Smooth muscle cell (in vitro differentiated cells): ENCODE measurements at regions not wholly inside any gene's neighbourhood (a gene's known extent, or its start where the extent isn't known, plus 50 kb on each side); places are given as distances from the start of the nearest gene placed in this dataset.

Experiments
- DNase-seq: peaks from one replicate; lab custom pipeline; 2025; ENCODE audit not compliant: unreplicated experiment; lab: John Stamatoyannopoulos, UW
- H2AFZ ChIP-seq: fragments of 200-600 bp; sonication (generic); 2 replicates; pipeline ENCODE4 v1.6.0; 2016; ENCODE audit warnings: antibody characterized with exemption, low read depth, mild to moderate bottlenecking
- H3F3A ChIP-seq: fragments of 200-600 bp; sonication (generic); 2 replicates; pipeline ENCODE4 v1.6.0; 2017; ENCODE audit warnings: antibody characterized with exemption, low read depth
- H3K27ac ChIP-seq: fragments of 200-600 bp; sonication (generic); 2 replicates; pipeline ENCODE4 v1.5.1; 2016; ENCODE audit warnings: low read depth, mild to moderate bottlenecking
- H3K27me3 ChIP-seq: fragments of 200-600 bp; sonication (generic); 2 replicates; pipeline ENCODE4 v1.6.1; 2016; ENCODE audit warnings: low read depth, mild to moderate bottlenecking
- H3K36me3 ChIP-seq: fragments of 200-600 bp; sonication (generic); 2 replicates; pipeline ENCODE4 v1.5.1; 2016; ENCODE audit warnings: low read depth
- H3K4me1 ChIP-seq: fragments of 200-600 bp; sonication (generic); 2 replicates; pipeline ENCODE4 v1.5.1; 2016; ENCODE audit warnings: low read depth
- H3K4me2 ChIP-seq: fragments of 200-600 bp; sonication (generic); 2 replicates; pipeline ENCODE4 v1.6.0; 2016; ENCODE audit warnings: mild to moderate bottlenecking
- H3K4me3 ChIP-seq: fragments of 200-600 bp; sonication (generic); 2 replicates; pipeline ENCODE4 v1.5.1; 2016; ENCODE audit warnings: mild to moderate bottlenecking
- H3K79me2 ChIP-seq: fragments of 200-600 bp; sonication (generic); 2 replicates; pipeline ENCODE4 v1.6.0; 2016; ENCODE audit warnings: low read depth, mild to moderate bottlenecking
- H3K9ac ChIP-seq: fragments of 200-600 bp; sonication (generic); 2 replicates; pipeline ENCODE4 v1.6.0; 2016; ENCODE audit warnings: low read depth
- H3K9me3 ChIP-seq: fragments of 200-600 bp; sonication (generic); replicated peaks from 2 replicates; pipeline ENCODE4 v1.5.1; 2016; ENCODE audit warnings: low read depth
- H4K20me1 ChIP-seq: fragments of 200-600 bp; sonication (generic); 2 replicates; pipeline ENCODE4 v1.6.0; 2016; ENCODE audit warnings: low read depth
- CTCF ChIP-seq: fragments of 200-600 bp; sonication (generic); IDR thresholded peaks from 2 replicates; pipeline ENCODE4 v1.5.1; 2017; ENCODE audit warnings: borderline replicate concordance, mild to moderate bottlenecking, antibody characterized with exemption; ENCODE audit not compliant: insufficient read depth, poor library complexity, severe bottlenecking
- WGBS: methylation state at CpG from one replicate; pipeline ENCODE4 v1.1.7; 2016; ENCODE audit warnings: low lambda C conversion rate; 5-methylcytosine and 5-hydroxymethylcytosine counted together

- 52% methylated on average over 1 of the region's 1 CpG for WGBS
- no peak for DNase-seq
Observed at GRCh38 chr3:7813365-7813764, 688.3 kb upstream of the LMCD1 start.

GRCh38 chr3:7817239-7817638, 684.4 kb upstream of the LMCD1 start:
- H3K4me3 ChIP-seq, result no peak overlapping the region
- H3K79me2 ChIP-seq, result no peaks in the 10 kb centered on the region
- no peaks in the 10 kb centered on the region for H3F3A ChIP-seq
- no peaks in the 10 kb centered on the region for H3K27me3 ChIP-seq
- 92% methylated on average over 3 of the region's 3 CpGs for WGBS
- H3K27ac ChIP-seq, result no peak overlapping the region
- no peak for DNase-seq
- TF ChIP-seq CTCF, result no peak
- no peak overlapping the region for H3K4me2 ChIP-seq
- H3K9ac ChIP-seq, result no peak overlapping the region
- H3K4me1 ChIP-seq, result no peaks in the 10 kb centered on the region
- H3K9me3 ChIP-seq, result no peaks in the 10 kb centered on the region
- H2AFZ ChIP-seq, result no peak overlapping the region
- H4K20me1 ChIP-seq, result no peaks in the 10 kb centered on the region
- no peaks in the 10 kb centered on the region for H3K36me3 ChIP-seq

More at GRCh38 chr3:7813365-7813764, 688.3 kb upstream of the LMCD1 start:
- Histone ChIP-seq H3K27me3 (no peaks in the 10 kb centered on the region), H2AFZ (no peak overlapping the region), H3K4me1 (no peaks in the 10 kb centered on the region), H3K9ac (no peak overlapping the region), H3K9me3 (no peaks in the 10 kb centered on the region), H3K27ac (no peak overlapping the region), H3K36me3 (no peaks in the 10 kb centered on the region), H4K20me1 (no peaks in the 10 kb centered on the region), H3K79me2 (no peaks in the 10 kb centered on the region), H3F3A (no peaks in the 10 kb centered on the region), H3K4me2 (no peak overlapping the region), H3K4me3 (no peak overlapping the region)
- no peak for TF ChIP-seq CTCF

GRCh38 chr3:7820969-7821368, 680.7 kb upstream of the LMCD1 start:
- H3F3A ChIP-seq, result no peaks in the 10 kb centered on the region
- peaks cover 14% of the 10 kb centered on the region for H3K9me3 ChIP-seq
- H3K4me2 ChIP-seq, result no peak overlapping the region
- no peaks in the 10 kb centered on the region for H3K79me2 ChIP-seq
- DNase-seq, result no peak
- no peaks in the 10 kb centered on the region for H3K4me1 ChIP-seq
- H3K4me3 ChIP-seq, result no peak overlapping the region
- H2AFZ ChIP-seq, result no peak overlapping the region
- 100% methylated on average over 2 of the region's 2 CpGs for WGBS
- H3K9ac ChIP-seq, result no peak overlapping the region
- H3K36me3 ChIP-seq, result peaks cover 7% of the 10 kb centered on the region
- no peaks in the 10 kb centered on the region for H3K27me3 ChIP-seq
- H4K20me1 ChIP-seq, result no peaks in the 10 kb centered on the region
- no peak overlapping the region for H3K27ac ChIP-seq
- TF ChIP-seq CTCF, result no peak

- 93% methylated on average over 1 of the region's 1 CpG for WGBS
- peaks cover 7% of the 10 kb centered on the region for H3K36me3 ChIP-seq
- DNase-seq, result no peak
- no peak overlapping the region for H2AFZ ChIP-seq
- no peak overlapping the region for H3K4me3 ChIP-seq
- H3F3A ChIP-seq, result no peaks in the 10 kb centered on the region
- no peaks in the 10 kb centered on the region for H4K20me1 ChIP-seq
- H3K4me2 ChIP-seq, result no peak overlapping the region
- no peaks in the 10 kb centered on the region for H3K4me1 ChIP-seq
- no peak overlapping the region for H3K9ac ChIP-seq
- H3K79me2 ChIP-seq, result no peaks in the 10 kb centered on the region
- H3K27ac ChIP-seq, result no peak overlapping the region
- H3K27me3 ChIP-seq, result no peaks in the 10 kb centered on the region
- no peak for TF ChIP-seq CTCF
- H3K9me3 ChIP-seq, result peaks cover 14% of the 10 kb centered on the region
Observed at GRCh38 chr3:7821858-7822257, 679.8 kb upstream of the LMCD1 start.
